K562 (cell line): ENCODE measurements at regions not wholly inside any gene's neighbourhood (a gene's known extent, or its start where the extent isn't known, plus 50 kb on each side); places are given as distances from the start of the nearest gene placed in this dataset.

ENCODE experiments used
- ATAC-seq: fragments of 200-7000 bp; cut with Tn5 transposase; 3 replicates; pipeline ENCODE4 v1.9.1; 2020; ENCODE audit warnings: moderate library complexity
- BruUV-seq: library from RNA; stranded (reverse); fragments of 400-500 nt; replicated peaks from 2 replicates; lab custom pipeline; 2021; lab: Mats Ljungman, UMichigan
- CTCF ChIA-PET: fragments of 300-600 bp; formaldehyde crosslinking; extraction: SDS; loops from one replicate; lab custom pipeline; 2021; ENCODE audit warnings: low intra/inter-chr PET ratio; lab: Yijun Ruan, JAX
- POLR2A ChIA-PET: fragments of 300-600, 350-650 bp; sonication (Branson Sonifier 250); formaldehyde crosslinking; extraction: SDS; loops from one replicate; lab custom pipeline; 2021; ENCODE audit warnings: antibody characterized with exemption, inconsistent platforms; lab: Yijun Ruan, JAX
- DNase-seq, 4 experiments: peaks; one replicate each; pipeline versions ENCODE4 v3.0.0 to v3.0.0-alpha.2; 2011 to 2018; ENCODE audit warnings: low spot score in 3 of 4, mixed read lengths in 3 of 4; ENCODE audit errors: extremely low read depth in 1 of 4
- FAIRE-seq: peaks from 2 replicates; lab custom pipeline; 2011; peaks lifted over from hg19 to GRCh38; lab: Jason Lieb, UNC
- H2AFZ ChIP-seq: 2 replicates; pipeline ENCODE4 v1.6.0; 2011; ENCODE audit warnings: low read depth, low read length, control low read depth, inconsistent platforms
- H3K27ac ChIP-seq: fragments of 200-600 bp; 3 replicates; pipeline ENCODE4 v1.8.0; 2011; ENCODE audit warnings: low read depth, mild to moderate bottlenecking, control low read depth, inconsistent platforms, low read length, moderate library complexity, mixed read lengths; ENCODE audit errors: extremely low read depth
- H3K27me3 ChIP-seq, 2 experiments: fragments of 300-600 bp in 1 of 2; 2 replicates in 1 of 2; 3 replicates in 1 of 2; pipeline versions ENCODE4 v1.6.0 to v1.8.0; 2011; ENCODE audit warnings: inconsistent platforms in 2 of 2, low read length in 2 of 2, mild to moderate bottlenecking in 1 of 2, mixed read lengths in 1 of 2, moderate library complexity in 1 of 2; ENCODE audit not compliant: control insufficient read depth in 2 of 2, insufficient read depth in 2 of 2
- H3K36me3 ChIP-seq: fragments of 300-600 bp; 3 replicates; pipeline ENCODE4 v1.8.0; 2011; ENCODE audit warnings: mild to moderate bottlenecking, low read length, inconsistent platforms; ENCODE audit not compliant: control insufficient read depth, insufficient read depth
- H3K4me1 ChIP-seq, 2 experiments: fragments of 200-600 bp in 1 of 2; replicated peaks in 1 of 2; 2 replicates in 1 of 2; 3 replicates in 1 of 2; pipeline versions ENCODE4 v1.5.1 to v1.8.0; 2011; ENCODE audit warnings: inconsistent platforms in 2 of 2, low read length in 2 of 2, mild to moderate bottlenecking in 1 of 2, mixed read lengths in 1 of 2, moderate library complexity in 1 of 2; ENCODE audit not compliant: control insufficient read depth in 2 of 2, insufficient read depth in 2 of 2
- H3K4me2 ChIP-seq: 2 replicates; pipeline ENCODE4 v1.6.1; 2011; ENCODE audit warnings: low read length, control low read depth, inconsistent platforms, mixed read lengths; ENCODE audit not compliant: insufficient read depth
- H3K4me3 ChIP-seq: fragments of 200-600 bp; sonication (generic), shearing (Covaris generic); 2 replicates; pipeline ENCODE4 v1.5.1; 2016; ENCODE audit warnings: control low read depth, inconsistent platforms
- H3K79me2 ChIP-seq: fragments of 200-600 bp; 3 replicates; pipeline ENCODE4 v1.8.0; 2011; ENCODE audit warnings: low read length, inconsistent platforms; ENCODE audit not compliant: control insufficient read depth, insufficient read depth
- H3K9ac ChIP-seq, 2 experiments: 2 replicates each; pipeline versions ENCODE4 v1.6.0 to v1.6.1; 2011; ENCODE audit warnings: low read depth in 2 of 2, low read length in 2 of 2, control low read depth in 1 of 2, inconsistent platforms in 1 of 2, mild to moderate bottlenecking in 1 of 2, mixed read lengths in 1 of 2; ENCODE audit not compliant: insufficient read depth in 1 of 2
- H3K9me1 ChIP-seq: one replicate; pipeline ENCODE4 v1.6.0; 2011; ENCODE audit warnings: inconsistent platforms, mild to moderate bottlenecking, low read length, moderate library complexity; ENCODE audit not compliant: control insufficient read depth, insufficient read depth
- H3K9me3 ChIP-seq: replicated peaks from 2 replicates; pipeline ENCODE4 v1.5.1; 2011; ENCODE audit warnings: low read depth, low read length, inconsistent platforms; ENCODE audit not compliant: control insufficient read depth, insufficient read depth
- H4K20me1 ChIP-seq: replicated peaks from 2 replicates; pipeline ENCODE4 v1.6.1; 2011; ENCODE audit warnings: low read length, inconsistent platforms, mixed read lengths; ENCODE audit not compliant: control insufficient read depth, insufficient read depth
- CBFA2T3 ChIP-seq: fragments of 450-650 bp; IDR thresholded peaks from 2 replicates; pipeline ENCODE4 v1.6.1; 2017
- CTCF ChIP-seq, 3 experiments: IDR thresholded peaks in 2 of 3; conservative IDR thresholded peaks in 1 of 3; 2 replicates each; pipeline ENCODE4 v1.5.1; 2011 to 2012; ENCODE audit warnings: low read length in 3 of 3, mild to moderate bottlenecking in 3 of 3, control low read depth in 2 of 3, improper control_type of control experiment in 1 of 3, inconsistent platforms in 1 of 3, low read depth in 1 of 3, mixed read lengths in 1 of 3, moderate library complexity in 1 of 3; ENCODE audit not compliant: insufficient read depth in 2 of 3
- E2F8 ChIP-seq: fragments of 450-650 bp; IDR thresholded peaks from 2 replicates; pipeline ENCODE4 v1.7.1; 2018; ENCODE audit warnings: mild to moderate bottlenecking, low read depth; ENCODE audit not compliant: partially characterized antibody
- JUN ChIP-seq, 2 experiments: sonication (generic) in 1 of 2; formaldehyde crosslinking in 1 of 2; IDR thresholded peaks; 2 replicates each; pipeline versions ENCODE4 v1.6.1 to v1.8.0; 2012 to 2022; ENCODE audit warnings: borderline replicate concordance in 2 of 2, mild to moderate bottlenecking in 2 of 2, improper control_type of control experiment in 1 of 2, low read depth in 1 of 2, low read length in 1 of 2, missing genetic modification reagents in 1 of 2
- MAFG ChIP-seq: fragments of 450-650 bp; conservative IDR thresholded peaks from 2 replicates; pipeline ENCODE4 v1.6.1; 2016; ENCODE audit warnings: missing genetic modification characterization, missing compliant biosample characterization
- PHB2 ChIP-seq: fragments of 450-650 bp; IDR thresholded peaks from 2 replicates; pipeline ENCODE4 v1.6.1; 2017; ENCODE audit warnings: low read depth
- POLR2AphosphoS5 ChIP-seq: IDR thresholded peaks from 2 replicates; pipeline ENCODE4 v1.6.1; 2011; ENCODE audit warnings: mild to moderate bottlenecking, low read depth, low read length, moderate library complexity; ENCODE audit not compliant: control insufficient read depth, insufficient read depth
- TFE3 ChIP-seq: fragments of 450-650 bp; formaldehyde crosslinking; IDR thresholded peaks from 2 replicates; pipeline ENCODE4 v1.4.0; 2020; ENCODE audit warnings: mild to moderate bottlenecking, mixed read lengths
- ZNF586 ChIP-seq: fragments of 450-650 bp; formaldehyde crosslinking; conservative IDR thresholded peaks from 2 replicates; pipeline ENCODE4 v1.4.0; 2020; ENCODE audit warnings: mild to moderate bottlenecking, moderate library complexity
- WGBS: fragments of 100-300 bp; shearing (Covaris generic); methylation state at CpG from one replicate; pipeline ENCODE4 v1.1.6; 2016; ENCODE audit warnings: low coverage, mixed read lengths; ENCODE audit not compliant: insufficient coverage; ENCODE audit errors: missing lambda C conversion rate; 5-methylcytosine and 5-hydroxymethylcytosine counted together
- in situ Hi-C: fragments of 300-500 bp; cut with MboI; formaldehyde crosslinking; loops from 4 replicates; pipeline ENCODE4 v1.15.0; 2018; ENCODE audit warnings: inconsistent platforms, mixed read lengths
- intact Hi-C: fragments of 100-400 bp; cut with micrococcal nuclease; formaldehyde crosslinking; loops from 2 replicates; pipeline ENCODE4 v1.14.2; 2022

GRCh38 chr10:64637939-64638338 is 1116.7 kb downstream of the REEP3 start:
- Histone ChIP-seq H3K27ac (no peak overlapping the region), H3K27me3 (no peaks in the 10 kb centered on the region), H3K36me3 (no peaks in the 10 kb centered on the region), H3K9me1 (no peaks in the 10 kb centered on the region), H3K4me2 (no peak overlapping the region), H3K4me1 (no peaks in the 10 kb centered on the region), H3K9me3 (no peaks in the 10 kb centered on the region), H3K9ac (no peak overlapping the region), H3K79me2 (no peaks in the 10 kb centered on the region), H4K20me1 (no peaks in the 10 kb centered on the region), H2AFZ (no peak overlapping the region), H3K4me3 (no peak overlapping the region)
- DNase-seq (no peak), ATAC-seq (no peak), FAIRE-seq (no peak)
- in situ Hi-C loops: no loop called here
- ChIA-PET CTCF (no interaction called here), POLR2A (no interaction called here)
- no peak for TF ChIP-seq CBFA2T3
- TF ChIP-seq PHB2: no peak
- TF ChIP-seq ZNF586 (CRISPR knock-in tag): no peak
- intact Hi-C loops: no loop called here
- WGBS: 10% methylated on average over 1 of the region's 1 CpG
- BruUV-seq: no TSS peak

- CTCF ChIA-PET: no interaction called here
- H3K4me1 ChIP-seq: no peaks in the 10 kb centered on the region
- peak; percentile 75 for FAIRE-seq
- TF ChIP-seq TFE3 (peak; percentile 48), CTCF (IDR thresholded peaks at IDR 0.05 in 2 of 3, conservative IDR thresholded peaks at IDR 0.05 in 1 of 3; ENCODE audit: insufficient read depth in 2 of 3, low read depth in 1 of 3, low read length in 3 of 3) (peak; percentile 22 to 42 (median 30); a peak in 3 of 6 replicates), E2F8 (no peak), POLR2AphosphoS5 (no peak), JUN (IDR thresholded peaks at IDR 0.05; ENCODE audit: borderline replicate concordance, low read depth, low read length) (no peak), JUN (CRISPR knock-in tag; IDR thresholded peaks at IDR 0.05; ENCODE audit: borderline replicate concordance) (no peak), MAFG (tag) (no peak)
Measured at GRCh38 chr10:64648915-64649314, 1127.7 kb downstream of the REEP3 start.

More at GRCh38 chr10:64648915-64649314, 1127.7 kb downstream of the REEP3 start:
- peak in 2 of 4 experiments; percentile 8 to 40 for DNase-seq
- Histone ChIP-seq H3K36me3 (no peaks in the 10 kb centered on the region), H4K20me1 (no peaks in the 10 kb centered on the region), H3K27ac (no peak overlapping the region), H3K9me1 (no peaks in the 10 kb centered on the region), H2AFZ (peak overlapping the region; percentile 34; the same call in 1 of the 2 replicates), H3K9ac (no peak overlapping the region), H3K4me3 (no peak overlapping the region), H3K9me3 (no peaks in the 10 kb centered on the region), H3K4me2 (no peak overlapping the region), H3K27me3 (no peaks in the 10 kb centered on the region), H3K79me2 (no peaks in the 10 kb centered on the region)
- BruUV-seq: no TSS peak
- peak; percentile 85 for ATAC-seq
- POLR2A ChIA-PET: interaction anchor here (1.0 kb wide), 1 partner anchor 22 kb away, joined by 3 read pairs; no protein-coding TSS in a partner anchor
- 6% methylated on average over 3 of the region's 3 CpGs for WGBS
- intact Hi-C loops (loop anchor here (1.0 to 10.0 kb wide), 2 partner anchors 144 to 219 kb away; no protein-coding TSS in a partner anchor), in situ Hi-C loops (no loop called here)
